Panc1 (cell line): ENCODE measurements at regions not wholly inside any gene's neighbourhood (a gene's known extent, or its start where the extent isn't known, plus 50 kb on each side); places are given as distances from the start of the nearest gene placed in this dataset.
"Not testable (repeated sequence)": the region's sequence is repeated elsewhere in the genome, so short reads cannot be mapped to it uniquely, and the experiment has no call there.

Experiments used
- ATAC-seq: fragments of 200-7000 bp; cut with Tn5 transposase; 2 replicates; pipeline ENCODE4 v1.9.1; 2020; ENCODE audit warnings: mild to moderate bottlenecking, moderate library complexity
- BruUV-seq: library from RNA; stranded (reverse); fragments of 400-500 nt; replicated peaks from 2 replicates; lab custom pipeline; 2021; lab: Mats Ljungman, UMichigan
- CTCF ChIA-PET: fragments of 300-600 bp; sonication (Branson Sonifier 250); formaldehyde crosslinking; loops from one replicate; lab custom pipeline; 2022; ENCODE audit warnings: antibody characterized with exemption; lab: Charles Lee
- POLR2A ChIA-PET: fragments of 300-600 bp; sonication (Branson Sonifier 250); formaldehyde crosslinking; loops from one replicate; lab custom pipeline; 2022; ENCODE audit warnings: antibody characterized with exemption; lab: Charles Lee
- DNase-seq: peaks from one replicate; pipeline ENCODE4 v3.0.0-alpha.2; 2010; ENCODE audit warnings: low read depth, low spot score
- H3K27ac ChIP-seq: 2 replicates; pipeline ENCODE4 v1.5.1; 2011; ENCODE audit warnings: mild to moderate bottlenecking, low read length, inconsistent platforms
- H3K27me3 ChIP-seq: fragments of 200-500 bp; sonication (Bioruptor generic); 2 replicates; pipeline ENCODE4 v1.6.0; 2014; ENCODE audit warnings: low read length, inconsistent platforms; ENCODE audit not compliant: control insufficient read depth, insufficient read depth
- H3K36me3 ChIP-seq: fragments of 200-500 bp; sonication (Bioruptor generic); 2 replicates; pipeline ENCODE4 v1.5.1; 2014; ENCODE audit warnings: inconsistent platforms, mild to moderate bottlenecking, low read length, moderate library complexity; ENCODE audit not compliant: control insufficient read depth, insufficient read depth
- H3K4me1 ChIP-seq: 2 replicates; pipeline ENCODE4 v1.5.1; 2011; ENCODE audit warnings: inconsistent platforms, mild to moderate bottlenecking, low read length, moderate library complexity; ENCODE audit not compliant: control insufficient read depth, insufficient read depth
- H3K4me3 ChIP-seq, 2 experiments: 2 replicates each; pipeline ENCODE4 v1.5.1; 2011 to 2012; ENCODE audit warnings: low read depth in 2 of 2, low read length in 2 of 2, mild to moderate bottlenecking in 2 of 2, inconsistent platforms in 1 of 2, moderate library complexity in 1 of 2
- H3K9me3 ChIP-seq: fragments of 200-500 bp; sonication (Bioruptor generic); 2 replicates; pipeline ENCODE4 v1.5.1; 2014; ENCODE audit warnings: low read depth, mild to moderate bottlenecking, inconsistent platforms, low read length, moderate library complexity; ENCODE audit not compliant: control insufficient read depth, insufficient read depth
- POLR2AphosphoS5 ChIP-seq: IDR thresholded peaks from 2 replicates; pipeline ENCODE4 v1.6.1; 2012; ENCODE audit warnings: mild to moderate bottlenecking, low read depth, low read length, moderate library complexity
- SIN3A ChIP-seq: IDR thresholded peaks from 2 replicates; pipeline ENCODE4 v1.6.1; 2012; ENCODE audit warnings: low read depth, mild to moderate bottlenecking, low read length, moderate library complexity, borderline replicate concordance; ENCODE audit not compliant: insufficient read depth
- TCF7L2 ChIP-seq: IDR thresholded peaks from 2 replicates; pipeline ENCODE4 v1.6.1; 2011; ENCODE audit warnings: mild to moderate bottlenecking, low read depth, low read length, inconsistent platforms
- in situ Hi-C: cut with HindIII; loops from 2 replicates; pipeline ENCODE4 v1.10.0; 2016; ENCODE audit warnings: low sequenced_read_pairs, low pct_unique_long_range_greater_than_20kb
- intact Hi-C: fragments of 100-400 bp; cut with micrococcal nuclease; formaldehyde crosslinking; loops from one replicate; pipeline ENCODE4 v1.10.0; 2022; ENCODE audit not compliant: unreplicated experiment
- TF ChIP-seq, protein P1 (sequence below): fragments of 450-650 bp; IDR thresholded peaks from 2 replicates; pipeline ENCODE4 v1.5.1; 2017; ENCODE audit warnings: mild to moderate bottlenecking
- TF ChIP-seq, protein P2 (sequence below), 2 experiments: IDR thresholded peaks; 2 replicates each; pipeline ENCODE4 v1.6.1; 2011 to 2012; ENCODE audit warnings: low read depth in 2 of 2, control low read depth in 1 of 2, low read length in 1 of 2, mild to moderate bottlenecking in 1 of 2, moderate library complexity in 1 of 2; ENCODE audit not compliant: insufficient read depth in 1 of 2

DNA sequence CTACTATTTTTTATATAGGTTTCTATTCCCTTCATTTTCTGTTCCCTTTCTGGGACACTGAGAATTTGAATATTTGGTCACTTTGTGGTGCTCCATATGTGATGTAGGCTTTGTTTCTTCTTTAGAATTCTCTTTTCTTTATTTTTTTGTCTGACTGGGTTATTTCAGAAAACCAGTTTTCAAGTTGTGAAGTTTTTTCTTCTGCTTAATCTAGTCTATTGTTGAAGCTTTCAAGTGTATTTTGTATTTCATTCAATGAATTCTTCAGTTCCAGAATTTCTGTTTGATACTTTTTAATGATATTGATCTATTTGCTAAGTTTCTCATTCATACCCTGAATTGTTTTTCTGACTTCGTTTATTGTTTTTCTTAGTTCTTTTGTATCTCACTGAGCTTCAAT is 96.2 kb upstream of the HAND2 start:
- no TSS peak for BruUV-seq
- Histone ChIP-seq H3K27ac (no peak overlapping the region), H3K4me1 (no peaks in the 10 kb centered on the region), H3K27me3 (no peaks in the 10 kb centered on the region), H3K4me3 (no peak overlapping the region), H3K9me3 (no peaks in the 10 kb centered on the region; the same call in 1 of the 2 replicates), H3K36me3 (no peaks in the 10 kb centered on the region)
- ATAC-seq (no peak), DNase-seq (no peak)
- in situ Hi-C loops (no loop called here), intact Hi-C loops (no loop called here)
- TF ChIP-seq SIN3A: no peak
- TF ChIP-seq, protein P1, sequence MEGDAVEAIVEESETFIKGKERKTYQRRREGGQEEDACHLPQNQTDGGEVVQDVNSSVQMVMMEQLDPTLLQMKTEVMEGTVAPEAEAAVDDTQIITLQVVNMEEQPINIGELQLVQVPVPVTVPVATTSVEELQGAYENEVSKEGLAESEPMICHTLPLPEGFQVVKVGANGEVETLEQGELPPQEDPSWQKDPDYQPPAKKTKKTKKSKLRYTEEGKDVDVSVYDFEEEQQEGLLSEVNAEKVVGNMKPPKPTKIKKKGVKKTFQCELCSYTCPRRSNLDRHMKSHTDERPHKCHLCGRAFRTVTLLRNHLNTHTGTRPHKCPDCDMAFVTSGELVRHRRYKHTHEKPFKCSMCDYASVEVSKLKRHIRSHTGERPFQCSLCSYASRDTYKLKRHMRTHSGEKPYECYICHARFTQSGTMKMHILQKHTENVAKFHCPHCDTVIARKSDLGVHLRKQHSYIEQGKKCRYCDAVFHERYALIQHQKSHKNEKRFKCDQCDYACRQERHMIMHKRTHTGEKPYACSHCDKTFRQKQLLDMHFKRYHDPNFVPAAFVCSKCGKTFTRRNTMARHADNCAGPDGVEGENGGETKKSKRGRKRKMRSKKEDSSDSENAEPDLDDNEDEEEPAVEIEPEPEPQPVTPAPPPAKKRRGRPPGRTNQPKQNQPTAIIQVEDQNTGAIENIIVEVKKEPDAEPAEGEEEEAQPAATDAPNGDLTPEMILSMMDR: no peak
- TF ChIP-seq POLR2AphosphoS5: no peak
- TF ChIP-seq, protein P2, sequence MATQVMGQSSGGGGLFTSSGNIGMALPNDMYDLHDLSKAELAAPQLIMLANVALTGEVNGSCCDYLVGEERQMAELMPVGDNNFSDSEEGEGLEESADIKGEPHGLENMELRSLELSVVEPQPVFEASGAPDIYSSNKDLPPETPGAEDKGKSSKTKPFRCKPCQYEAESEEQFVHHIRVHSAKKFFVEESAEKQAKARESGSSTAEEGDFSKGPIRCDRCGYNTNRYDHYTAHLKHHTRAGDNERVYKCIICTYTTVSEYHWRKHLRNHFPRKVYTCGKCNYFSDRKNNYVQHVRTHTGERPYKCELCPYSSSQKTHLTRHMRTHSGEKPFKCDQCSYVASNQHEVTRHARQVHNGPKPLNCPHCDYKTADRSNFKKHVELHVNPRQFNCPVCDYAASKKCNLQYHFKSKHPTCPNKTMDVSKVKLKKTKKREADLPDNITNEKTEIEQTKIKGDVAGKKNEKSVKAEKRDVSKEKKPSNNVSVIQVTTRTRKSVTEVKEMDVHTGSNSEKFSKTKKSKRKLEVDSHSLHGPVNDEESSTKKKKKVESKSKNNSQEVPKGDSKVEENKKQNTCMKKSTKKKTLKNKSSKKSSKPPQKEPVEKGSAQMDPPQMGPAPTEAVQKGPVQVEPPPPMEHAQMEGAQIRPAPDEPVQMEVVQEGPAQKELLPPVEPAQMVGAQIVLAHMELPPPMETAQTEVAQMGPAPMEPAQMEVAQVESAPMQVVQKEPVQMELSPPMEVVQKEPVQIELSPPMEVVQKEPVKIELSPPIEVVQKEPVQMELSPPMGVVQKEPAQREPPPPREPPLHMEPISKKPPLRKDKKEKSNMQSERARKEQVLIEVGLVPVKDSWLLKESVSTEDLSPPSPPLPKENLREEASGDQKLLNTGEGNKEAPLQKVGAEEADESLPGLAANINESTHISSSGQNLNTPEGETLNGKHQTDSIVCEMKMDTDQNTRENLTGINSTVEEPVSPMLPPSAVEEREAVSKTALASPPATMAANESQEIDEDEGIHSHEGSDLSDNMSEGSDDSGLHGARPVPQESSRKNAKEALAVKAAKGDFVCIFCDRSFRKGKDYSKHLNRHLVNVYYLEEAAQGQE (IDR thresholded peaks at IDR 0.05; ENCODE audit: insufficient read depth in 1 of 2, low read depth in 2 of 2, low read length in 1 of 2): no peak
- no peak for TF ChIP-seq TCF7L2
- ChIA-PET POLR2A (no interaction called here), CTCF (no interaction called here)

DNA sequence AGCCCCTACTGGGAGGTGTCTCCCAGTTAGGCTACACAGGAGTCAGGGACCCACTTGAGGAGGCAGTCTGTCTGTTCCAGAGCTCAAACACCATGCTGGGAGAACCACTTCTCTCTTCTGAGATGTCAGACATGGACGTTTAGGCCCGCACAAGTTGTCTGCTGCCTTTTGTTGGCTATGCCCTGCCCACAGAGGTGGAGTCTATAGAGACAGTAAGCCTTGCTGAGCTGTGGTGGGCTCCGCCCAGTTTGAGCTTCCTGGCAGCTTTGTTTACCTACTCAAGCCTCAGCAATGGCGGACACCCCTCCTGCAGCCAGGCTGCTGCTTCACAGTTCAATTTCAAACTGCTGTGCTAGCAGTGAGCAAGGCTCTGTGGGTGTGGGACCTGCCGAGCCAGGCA is 88.6 kb upstream of the HAND2 start:
- intact Hi-C loops, POLR2A ChIA-PET, H3K4me1 ChIP-seq, DNase-seq, H3K36me3 ChIP-seq, ATAC-seq, H3K4me3 ChIP-seq, H3K9me3 ChIP-seq, BruUV-seq, H3K27ac ChIP-seq, in situ Hi-C loops, H3K27me3 ChIP-seq: not testable (repeated sequence)
- CTCF ChIA-PET: interaction anchor here (0.8 kb wide), 1 partner anchor 137 kb away, joined by 3 read pairs; no protein-coding TSS in a partner anchor

DNA sequence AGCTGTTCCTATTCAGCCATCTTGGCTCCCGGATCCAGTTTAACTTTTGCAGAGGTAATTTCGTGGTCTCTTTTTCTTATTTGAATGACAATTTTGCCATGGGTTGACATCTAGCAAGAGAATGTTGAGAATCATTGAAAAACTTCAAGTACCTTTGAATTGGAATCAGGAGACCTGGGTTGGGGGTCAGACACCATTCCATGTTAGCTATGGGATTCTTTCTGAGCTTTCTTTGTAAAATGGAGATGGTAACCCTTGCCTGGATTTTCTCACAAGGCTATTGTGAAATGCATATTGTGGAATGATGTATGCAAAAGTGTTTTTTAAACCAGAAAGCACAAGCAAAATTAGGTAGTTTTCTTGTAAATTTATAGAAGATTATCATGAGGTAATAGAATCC is 79.1 kb upstream of the HAND2 start:
- Histone ChIP-seq H3K4me3 (no peak overlapping the region), H3K27ac (no peak overlapping the region), H3K9me3 (no peaks in the 10 kb centered on the region), H3K36me3 (no peaks in the 10 kb centered on the region), H3K27me3 (no peaks in the 10 kb centered on the region), H3K4me1 (no peaks in the 10 kb centered on the region)
- in situ Hi-C loops (no loop called here), intact Hi-C loops (no loop called here)
- TF ChIP-seq, protein P2 (IDR thresholded peaks at IDR 0.05; ENCODE audit: insufficient read depth in 1 of 2, low read depth in 2 of 2, low read length in 1 of 2): no peak
- no peak for TF ChIP-seq TCF7L2
- no peak for TF ChIP-seq SIN3A
- no peak for TF ChIP-seq POLR2AphosphoS5
- TF ChIP-seq, protein P1: no peak
- ChIA-PET POLR2A (no interaction called here), CTCF (no interaction called here)
- no peak for DNase-seq
- no TSS peak for BruUV-seq
- ATAC-seq: no peak

DNA sequence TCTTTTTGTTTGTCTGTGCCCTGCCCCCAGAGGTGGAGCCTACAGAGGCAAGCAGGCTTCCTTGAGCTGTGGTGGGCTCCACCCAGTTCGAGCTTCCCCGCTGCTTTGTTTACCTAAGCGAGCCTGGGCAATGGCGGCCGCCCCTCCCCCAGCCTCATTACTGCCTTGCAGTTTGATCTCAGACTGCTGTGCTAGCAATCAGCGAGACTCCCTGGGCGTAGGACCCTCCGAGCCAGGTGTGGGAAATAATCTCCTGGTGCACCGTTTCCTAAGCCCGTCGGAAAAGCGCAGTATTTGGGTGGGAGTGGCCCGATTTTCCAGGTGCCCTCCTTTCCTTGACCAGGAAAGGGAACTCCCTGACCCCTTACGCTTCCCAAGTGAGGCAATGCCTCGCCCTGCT is 78.6 kb upstream of the HAND2 start:
- intact Hi-C loops, POLR2A ChIA-PET, H3K36me3 ChIP-seq, H3K27me3 ChIP-seq, H3K4me3 ChIP-seq, DNase-seq, H3K9me3 ChIP-seq, in situ Hi-C loops, BruUV-seq, H3K27ac ChIP-seq, ATAC-seq, CTCF ChIA-PET, H3K4me1 ChIP-seq: not testable (repeated sequence)
